Tibial nerve (tissue), 3 donors: ENCODE measurements at regions not wholly inside any gene's neighbourhood (a gene's known extent, or its start where the extent isn't known, plus 50 kb on each side); places are given as distances from the start of the nearest gene placed in this dataset.

Source experiments
- CTCF ChIP-seq, 5 experiments: fragments of 200-600 bp in 3 of 5; fragments of 450-650 bp in 2 of 5; sonication (generic) in 3 of 5; IDR thresholded peaks; one replicate each; pipeline ENCODE4 v1.5.1; 2016 to 2019; ENCODE audit warnings: antibody characterized with exemption in 5 of 5, mild to moderate bottlenecking in 3 of 5, moderate library complexity in 2 of 5
- POLR2A ChIP-seq, 2 donors: fragments of 450-650 bp; IDR thresholded peaks; one replicate each; pipeline ENCODE4 v1.6.1; 2017; ENCODE audit warnings: antibody characterized with exemption in 2 of 2, mild to moderate bottlenecking in 2 of 2, moderate library complexity in 2 of 2

GRCh38 chr2:105571445-105571987 is 172.7 kb upstream of the FHL2 start:
- TF ChIP-seq CTCF (IDR thresholded peaks at IDR 0.05) (no peak), POLR2A (IDR thresholded peaks at IDR 0.05) (no peak)
